GM12878 (cell line): ENCODE measurements at regions not wholly inside any gene's neighbourhood (a gene's known extent, or its start where the extent isn't known, plus 50 kb on each side); places are given as distances from the start of the nearest gene placed in this dataset.

Source experiments
- ATF3 ChIP-seq: IDR thresholded peaks from 2 replicates; pipeline ENCODE4 v1.6.1; 2011; ENCODE audit warnings: low read depth, mild to moderate bottlenecking, low read length, moderate library complexity, borderline replicate concordance; ENCODE audit errors: extremely low read depth
- CBX3 ChIP-seq: fragments of 200-600 bp; sonication (generic); IDR thresholded peaks from 2 replicates; pipeline ENCODE4 v1.6.1; 2016; ENCODE audit warnings: low read depth, borderline replicate concordance
- NFYA ChIP-seq: IDR thresholded peaks from 2 replicates; pipeline ENCODE4 v1.6.1; 2011; ENCODE audit warnings: low read depth, mild to moderate bottlenecking, low read length, improper control_type of control experiment, borderline replicate concordance
- SREBF1 ChIP-seq: IDR thresholded peaks from 2 replicates; pipeline ENCODE4 v1.6.1; 2012; ENCODE audit warnings: mild to moderate bottlenecking, low read length
- SREBF2 ChIP-seq: IDR thresholded peaks from 2 replicates; pipeline ENCODE4 v1.6.1; 2012; ENCODE audit warnings: mild to moderate bottlenecking, low read length
- TARDBP ChIP-seq: IDR thresholded peaks from 2 replicates; pipeline ENCODE4 v1.6.1; 2016; ENCODE audit warnings: borderline replicate concordance

- TF ChIP-seq ATF3 (no peak), NFYA (no peak), SREBF2 (no peak), SREBF1 (no peak), TARDBP (no peak), CBX3 (no peak)
Measured at GRCh38 chr1:229838204-229838603, 212.2 kb downstream of the URB2 start.
